ENCODE measurements at regions not wholly inside any gene's neighbourhood (a gene's known extent, or its start where the extent isn't known, plus 50 kb on each side); places are given as distances from the start of the nearest gene placed in this dataset.
"Not testable (repeated sequence)": the region's sequence is repeated elsewhere in the genome, so short reads cannot be mapped to it uniquely, and the experiment has no call there.

DNA sequence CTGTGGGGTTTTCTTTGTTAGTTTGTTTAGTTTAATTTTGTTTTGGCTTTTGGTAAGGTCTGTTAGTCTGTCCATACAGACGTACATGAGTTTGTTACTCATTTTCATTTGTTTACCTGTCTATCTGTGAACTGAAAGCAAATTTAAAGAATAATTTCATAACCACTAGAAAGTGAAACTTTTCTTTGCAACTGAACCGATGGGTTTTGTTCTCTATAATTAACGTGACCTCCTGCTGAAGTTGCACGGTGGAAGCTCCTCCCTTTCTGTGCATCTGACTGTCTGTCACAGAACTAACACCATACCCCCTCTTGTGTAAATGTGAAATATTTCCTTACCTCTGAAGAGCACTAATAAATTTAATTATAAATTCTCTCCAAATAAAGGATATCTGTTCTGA, 595.5 kb downstream of the GALC start:
- Histone ChIP-seq H3K4me1 (ENCODE audit: control insufficient read depth, insufficient read depth, low read length, poor library complexity, severe bottlenecking) (no peaks in the 10 kb centered on the region), H3K36me3 (ENCODE audit: control insufficient read depth, insufficient read depth, low read length) (no peaks in the 10 kb centered on the region), H3K27ac (ENCODE audit: low read depth, low read length, severe bottlenecking) (no peak overlapping the region), H3K9me3 (ENCODE audit: control insufficient read depth, low read length) (no peaks in the 10 kb centered on the region), H3K4me3 (ENCODE audit: extremely low read depth, insufficient read depth, low read length, poor library complexity, severe bottlenecking) (no peak overlapping the region)
- 80% methylated on average over 1 to 2 of the region's 4 CpGs for WGBS, 2 experiments (ENCODE audit: insufficient coverage in 2 of 2)

DNA sequence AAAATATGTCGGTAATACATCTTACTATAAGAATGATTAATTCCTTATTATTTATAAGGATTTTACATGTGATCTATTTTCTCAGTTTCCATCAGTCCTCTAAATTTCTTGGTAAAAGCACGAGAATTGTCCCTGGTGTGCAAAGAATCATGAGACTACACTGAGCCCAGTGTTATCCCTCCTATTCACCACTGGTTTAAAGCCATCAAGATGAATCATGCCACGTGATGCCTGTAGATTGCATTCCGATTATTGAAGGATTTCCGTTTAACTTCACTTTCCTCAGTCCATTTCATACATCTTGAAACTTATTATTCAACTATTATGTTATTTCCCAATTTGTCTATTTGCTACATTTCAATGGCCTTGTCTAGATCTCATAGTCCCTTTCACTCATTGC, 601.9 kb downstream of the GALC start:
- Histone ChIP-seq H3K36me3 (ENCODE audit: control insufficient read depth, insufficient read depth, low read length) (no peaks in the 10 kb centered on the region), H3K27ac (ENCODE audit: low read depth, low read length, severe bottlenecking) (no peak overlapping the region), H3K9me3 (ENCODE audit: control insufficient read depth, low read length) (no peaks in the 10 kb centered on the region), H3K4me3 (ENCODE audit: extremely low read depth, insufficient read depth, low read length, poor library complexity, severe bottlenecking) (no peak overlapping the region), H3K4me1 (ENCODE audit: control insufficient read depth, insufficient read depth, low read length, poor library complexity, severe bottlenecking) (no peaks in the 10 kb centered on the region)
- 87 to 88% methylated on average over 4 of the region's 5 CpGs for WGBS, 2 experiments (ENCODE audit: insufficient coverage in 2 of 2)

- H3K9me3 ChIP-seq (ENCODE audit: control insufficient read depth, low read length) = no peaks in the 10 kb centered on the region
- H3K27ac ChIP-seq (ENCODE audit: low read depth, low read length, severe bottlenecking) = no peak overlapping the region
- no peak overlapping the region for H3K4me3 ChIP-seq (ENCODE audit: extremely low read depth, insufficient read depth, low read length, poor library complexity, severe bottlenecking)
- H3K36me3 ChIP-seq (ENCODE audit: control insufficient read depth, insufficient read depth, low read length) = no peaks in the 10 kb centered on the region
- H3K4me1 ChIP-seq (ENCODE audit: control insufficient read depth, insufficient read depth, low read length, poor library complexity, severe bottlenecking) = no peaks in the 10 kb centered on the region
These were observed 604.0 kb downstream of the GALC start for GRCh38 chr14:87388946-87389345.

DNA sequence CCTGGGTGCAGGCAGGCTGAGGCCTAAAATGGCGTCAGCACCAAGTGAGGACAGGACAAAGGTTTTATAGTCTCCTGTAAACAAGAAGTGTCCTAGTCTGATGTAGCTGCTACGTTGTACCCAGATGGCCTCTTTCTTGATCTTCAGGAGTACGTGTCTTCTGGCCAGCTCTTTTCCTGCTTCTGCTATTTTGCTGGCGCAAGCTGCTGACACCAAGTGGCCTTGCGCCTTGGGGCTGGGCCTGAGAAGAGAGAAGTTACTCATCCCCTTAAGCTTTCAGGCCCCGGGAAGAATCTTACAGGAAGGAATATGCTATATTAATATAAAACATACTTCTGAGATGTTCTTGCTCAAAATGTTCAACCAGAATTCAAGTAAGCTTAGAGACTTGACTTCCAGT, 605.2 kb downstream of the GALC start:
- WGBS, 2 experiments (ENCODE audit: insufficient coverage in 2 of 2) = 84 to 100% methylated on average over 3 to 4 of the region's 6 CpGs
- H3K36me3 ChIP-seq (ENCODE audit: control insufficient read depth, insufficient read depth, low read length) = no peaks in the 10 kb centered on the region
- H3K27ac ChIP-seq (ENCODE audit: low read depth, low read length, severe bottlenecking) = no peak overlapping the region
- H3K9me3 ChIP-seq (ENCODE audit: control insufficient read depth, low read length) = no peaks in the 10 kb centered on the region
- no peak overlapping the region for H3K4me3 ChIP-seq (ENCODE audit: extremely low read depth, insufficient read depth, low read length, poor library complexity, severe bottlenecking)
- no peaks in the 10 kb centered on the region for H3K4me1 ChIP-seq (ENCODE audit: control insufficient read depth, insufficient read depth, low read length, poor library complexity, severe bottlenecking)

GRCh38 chr14:87386524-87386923, 606.5 kb downstream of the GALC start:
- no peaks in the 10 kb centered on the region for H3K36me3 ChIP-seq (ENCODE audit: control insufficient read depth, insufficient read depth, low read length)
- H3K4me1 ChIP-seq (ENCODE audit: control insufficient read depth, insufficient read depth, low read length, poor library complexity, severe bottlenecking) = no peaks in the 10 kb centered on the region
- H3K27ac ChIP-seq (ENCODE audit: low read depth, low read length, severe bottlenecking) = no peak overlapping the region
- H3K4me3 ChIP-seq (ENCODE audit: extremely low read depth, insufficient read depth, low read length, poor library complexity, severe bottlenecking) = no peak overlapping the region
- no peaks in the 10 kb centered on the region for H3K9me3 ChIP-seq (ENCODE audit: control insufficient read depth, low read length)

DNA sequence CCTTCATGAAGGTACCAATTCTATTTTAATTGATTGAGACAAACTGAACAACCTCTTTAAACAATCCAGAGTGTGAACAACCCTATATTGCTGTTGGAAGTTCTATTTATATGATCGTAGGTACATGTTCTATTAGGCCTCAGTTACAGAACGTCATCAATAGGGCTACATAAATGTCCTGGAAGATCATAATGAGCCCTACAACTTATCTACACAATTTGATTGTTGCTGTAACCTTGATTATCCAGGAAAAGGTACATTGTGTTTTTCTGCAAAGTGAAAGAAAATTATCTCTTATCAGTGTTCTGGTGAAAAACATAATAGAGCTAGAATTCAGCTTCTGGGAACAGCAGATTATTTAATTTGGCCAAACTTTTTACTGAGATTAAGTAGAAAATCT, 612.9 kb downstream of the GALC start:
- Histone ChIP-seq H3K36me3 (ENCODE audit: control insufficient read depth, insufficient read depth, low read length) (no peaks in the 10 kb centered on the region), H3K4me3 (ENCODE audit: extremely low read depth, insufficient read depth, low read length, poor library complexity, severe bottlenecking) (no peak overlapping the region), H3K4me1 (ENCODE audit: control insufficient read depth, insufficient read depth, low read length, poor library complexity, severe bottlenecking) (no peaks in the 10 kb centered on the region), H3K27ac (ENCODE audit: low read depth, low read length, severe bottlenecking) (no peak overlapping the region), H3K9me3 (ENCODE audit: control insufficient read depth, low read length) (no peaks in the 10 kb centered on the region)
- no CpG with 5 or more reads among the region's 2 CpGs for WGBS, 2 experiments (ENCODE audit: insufficient coverage in 2 of 2)

DNA sequence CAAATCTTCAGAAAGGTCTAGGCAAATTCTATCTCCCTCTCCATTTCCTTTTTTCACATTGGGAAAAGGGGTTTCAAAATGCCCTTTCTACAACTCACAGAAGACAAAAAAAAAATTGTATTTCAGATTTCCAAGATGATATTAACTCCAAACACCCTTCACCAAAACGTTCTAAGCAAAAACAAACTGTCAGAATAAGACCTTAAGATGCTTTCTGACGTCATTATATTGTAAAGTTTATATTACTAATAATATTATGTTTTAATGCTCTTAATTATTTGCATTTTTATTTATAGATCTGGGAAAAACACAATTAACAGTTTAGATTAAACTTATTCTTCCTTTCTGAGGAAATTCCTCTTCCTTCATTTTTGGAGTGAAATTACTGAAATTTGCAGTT, 624.2 kb downstream of the GALC start:
- WGBS, 2 experiments (ENCODE audit: insufficient coverage in 2 of 2) = no CpG with 5 or more reads among the region's 2 CpGs

GRCh38 chr14:87360246-87360645, 632.7 kb downstream of the GALC start:
- H3K4me1 ChIP-seq (ENCODE audit: control insufficient read depth, insufficient read depth, low read length, poor library complexity, severe bottlenecking); H3K27ac ChIP-seq (ENCODE audit: low read depth, low read length, severe bottlenecking); H3K4me3 ChIP-seq (ENCODE audit: extremely low read depth, insufficient read depth, low read length, poor library complexity, severe bottlenecking); H3K36me3 ChIP-seq (ENCODE audit: control insufficient read depth, insufficient read depth, low read length); H3K9me3 ChIP-seq (ENCODE audit: control insufficient read depth, low read length): not testable (repeated sequence)
- WGBS, 2 experiments (ENCODE audit: insufficient coverage in 2 of 2) = 93 to 95% methylated on average over 3 to 6 of the region's 8 CpGs

More for the DNA sequence above, 624.2 kb downstream of the GALC start:
- Histone ChIP-seq H3K4me1 (ENCODE audit: control insufficient read depth, insufficient read depth, low read length, poor library complexity, severe bottlenecking) (no peaks in the 10 kb centered on the region), H3K9me3 (ENCODE audit: control insufficient read depth, low read length) (no peaks in the 10 kb centered on the region), H3K27ac (ENCODE audit: low read depth, low read length, severe bottlenecking) (no peak overlapping the region), H3K4me3 (ENCODE audit: extremely low read depth, insufficient read depth, low read length, poor library complexity, severe bottlenecking) (no peak overlapping the region), H3K36me3 (ENCODE audit: control insufficient read depth, insufficient read depth, low read length) (no peaks in the 10 kb centered on the region)

- 86 to 96% methylated on average over 4 to 6 of the region's 7 CpGs for WGBS, 2 experiments (ENCODE audit: insufficient coverage in 2 of 2)
- Histone ChIP-seq H3K27ac (ENCODE audit: low read depth, low read length, severe bottlenecking) (no peak overlapping the region), H3K36me3 (ENCODE audit: control insufficient read depth, insufficient read depth, low read length) (no peaks in the 10 kb centered on the region), H3K4me1 (ENCODE audit: control insufficient read depth, insufficient read depth, low read length, poor library complexity, severe bottlenecking) (no peaks in the 10 kb centered on the region), H3K4me3 (ENCODE audit: extremely low read depth, insufficient read depth, low read length, poor library complexity, severe bottlenecking) (no peak overlapping the region), H3K9me3 (ENCODE audit: control insufficient read depth, low read length) (no peaks in the 10 kb centered on the region)
These were observed 642.0 kb downstream of the GALC start for GRCh38 chr14:87351007-87351406.

- Histone ChIP-seq H3K36me3 (ENCODE audit: control insufficient read depth, insufficient read depth, low read length) (no peaks in the 10 kb centered on the region), H3K27ac (ENCODE audit: low read depth, low read length, severe bottlenecking) (no peak overlapping the region), H3K4me1 (ENCODE audit: control insufficient read depth, insufficient read depth, low read length, poor library complexity, severe bottlenecking) (no peaks in the 10 kb centered on the region), H3K4me3 (ENCODE audit: extremely low read depth, insufficient read depth, low read length, poor library complexity, severe bottlenecking) (no peak overlapping the region), H3K9me3 (ENCODE audit: control insufficient read depth, low read length) (no peaks in the 10 kb centered on the region)
- 93 to 100% methylated on average over 2 to 3 of the region's 3 CpGs for WGBS, 2 experiments (ENCODE audit: insufficient coverage in 2 of 2)
These were observed 643.1 kb downstream of the GALC start for GRCh38 chr14:87349921-87350320.

DNA sequence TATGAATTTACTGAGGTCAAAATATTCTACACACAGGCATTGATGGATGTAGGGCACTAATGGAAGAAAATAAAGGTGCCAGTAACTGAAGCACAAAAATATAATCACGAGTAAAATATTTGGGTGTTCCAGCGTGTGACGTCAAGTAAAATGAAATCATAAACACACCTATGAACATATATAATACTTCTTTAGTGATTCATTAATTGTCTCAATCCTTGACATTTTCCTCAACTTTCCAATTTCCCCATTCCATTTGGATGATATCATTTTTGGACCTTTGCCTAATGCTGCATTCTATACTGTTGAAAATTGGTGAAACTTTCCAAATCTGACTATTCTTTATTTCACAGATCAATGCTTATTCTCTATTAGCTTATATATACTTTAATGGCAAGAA, 649.3 kb downstream of the GALC start:
- no peaks in the 10 kb centered on the region for H3K4me1 ChIP-seq (ENCODE audit: control insufficient read depth, insufficient read depth, low read length, poor library complexity, severe bottlenecking)
- H3K27ac ChIP-seq (ENCODE audit: low read depth, low read length, severe bottlenecking) = no peak overlapping the region
- no peak overlapping the region for H3K4me3 ChIP-seq (ENCODE audit: extremely low read depth, insufficient read depth, low read length, poor library complexity, severe bottlenecking)
- WGBS, 2 experiments (ENCODE audit: insufficient coverage in 2 of 2) = no CpG with 5 or more reads among the region's 3 CpGs
- no peaks in the 10 kb centered on the region for H3K36me3 ChIP-seq (ENCODE audit: control insufficient read depth, insufficient read depth, low read length)
- H3K9me3 ChIP-seq (ENCODE audit: control insufficient read depth, low read length) = no peaks in the 10 kb centered on the region
